ENCODE measurements at regions not wholly inside any gene's neighbourhood (a gene's known extent, or its start where the extent isn't known, plus 50 kb on each side); places are given as distances from the start of the nearest gene placed in this dataset.

- TF ChIP-seq CTCF (IDR thresholded peaks at IDR 0.05) (no peak), RELA (CRISPR knock-in tag; IDR thresholded peaks at IDR 0.05; ENCODE audit: borderline replicate concordance) (no peak), NR1H2 (CRISPR knock-in tag; IDR thresholded peaks at IDR 0.05) (no peak), IRF1 (CRISPR knock-in tag; IDR thresholded peaks at IDR 0.05) (no peak), ZNF263 (CRISPR knock-in tag; IDR thresholded peaks at IDR 0.05; ENCODE audit: low read depth) (no peak), NR3C1 (CRISPR knock-in tag; conservative IDR thresholded peaks at IDR 0.05; ENCODE audit: low read depth) (no peak), ATF3 (CRISPR knock-in tag; conservative IDR thresholded peaks at IDR 0.05) (no peak), TCF7 (CRISPR knock-in tag; IDR thresholded peaks at IDR 0.05; ENCODE audit: low read depth) (no peak), ZNF232 (CRISPR knock-in tag; IDR thresholded peaks at IDR 0.05) (no peak), FOXJ3 (CRISPR knock-in tag; IDR thresholded peaks at IDR 0.05; ENCODE audit: borderline replicate concordance) (no peak), PREB (CRISPR knock-in tag; IDR thresholded peaks at IDR 0.05; ENCODE audit: borderline replicate concordance) (no peak), GABPB1 (CRISPR knock-in tag; IDR thresholded peaks at IDR 0.05) (no peak), SP1 (CRISPR knock-in tag; conservative IDR thresholded peaks at IDR 0.05) (no peak)
Observed at GRCh38 chr1:221881805-221882581, 140.1 kb upstream of the DUSP10 start.

Data from WTC11 (cell line).